Body of pancreas (tissue), 4 donors: ENCODE measurements at regions not wholly inside any gene's neighbourhood (a gene's known extent, or its start where the extent isn't known, plus 50 kb on each side); places are given as distances from the start of the nearest gene placed in this dataset.

Experiments
- ATAC-seq: fragments of 150-250 bp; one replicate; pipeline ENCODE4 v1.9.1; 2016
- DNase-seq, 4 donors: peaks; one replicate each; pipeline ENCODE4 v3.0.0-alpha.2; 2019
- H3K27ac ChIP-seq, 4 donors: fragments of 200-600 bp; sonication (generic); 1 replicate in 3 of 4; 2 replicates in 1 of 4; pipeline versions ENCODE4 v1.5.1 to v1.6.1; 2016 to 2019; ENCODE audit warnings: mild to moderate bottlenecking in 1 of 4, mixed read lengths in 1 of 4, moderate library complexity in 1 of 4
- H3K27me3 ChIP-seq, 2 donors: fragments of 200-600 bp; sonication (generic); one replicate each; pipeline ENCODE4 v1.6.0; 2016; ENCODE audit warnings: mild to moderate bottlenecking in 1 of 2
- H3K36me3 ChIP-seq, 2 donors: fragments of 200-600 bp; sonication (generic); replicated peaks in 1 of 2; 2 replicates each; pipeline ENCODE4 v1.5.1; 2016; ENCODE audit warnings: low read depth in 2 of 2; ENCODE audit not compliant: insufficient read depth in 1 of 2
- H3K4me1 ChIP-seq: fragments of 200-600 bp; sonication (generic); one replicate; pipeline ENCODE4 v1.6.0; 2016
- H3K4me3 ChIP-seq, 2 donors: fragments of 200-600 bp; sonication (generic); 1 replicate in 1 of 2; 2 replicates in 1 of 2; pipeline ENCODE4 v1.5.1; 2016 to 2019
- H3K9me3 ChIP-seq, 3 donors: fragments of 200-600 bp; sonication (generic); 1 replicate in 2 of 3; 2 replicates in 1 of 3; pipeline ENCODE4 v1.5.1; 2016
- CTCF ChIP-seq, 7 experiments: fragments of 450-650 bp in 4 of 7; fragments of 200-600 bp in 3 of 7; sonication (generic) in 3 of 7; IDR thresholded peaks; one replicate each; pipeline ENCODE4 v1.5.1; 2016 to 2019; ENCODE audit warnings: antibody characterized with exemption in 7 of 7
- POLR2A ChIP-seq, 3 donors: fragments of 450-650 bp; IDR thresholded peaks; one replicate each; pipeline ENCODE4 v1.6.1; 2016; ENCODE audit warnings: antibody characterized with exemption in 3 of 3, mild to moderate bottlenecking in 2 of 3
- WGBS, 2 donors: methylation state at CpG; one replicate each; pipeline ENCODE4 v1.1.5; 2017; 5-methylcytosine and 5-hydroxymethylcytosine counted together
- intact Hi-C: fragments of 100-400 bp; cut with DNase I; formaldehyde crosslinking; loops from one replicate; pipeline ENCODE4 v1.15.1; 2023

- no peaks in the 10 kb centered on the region for H3K36me3 ChIP-seq
- H3K27ac ChIP-seq = no peak overlapping the region
- WGBS, 2 donors = 71 to 74% methylated on average over 5 of the region's 5 CpGs
- no peaks in the 10 kb centered on the region for H3K9me3 ChIP-seq
- TF ChIP-seq CTCF (IDR thresholded peaks at IDR 0.05) (no peak), POLR2A (IDR thresholded peaks at IDR 0.05) (no peak)
- H3K4me3 ChIP-seq = no peak overlapping the region
- no peaks in the 10 kb centered on the region for H3K27me3 ChIP-seq
- H3K4me1 ChIP-seq = peaks cover 24% of the 10 kb centered on the region
- ATAC-seq (no peak), DNase-seq (no peak)
- intact Hi-C loops = no loop called here
Measured at GRCh38 chr3:150248116-150248887, 159.8 kb upstream of the TSC22D2 start.

GRCh38 chr3:150247441-150247840 is 160.7 kb upstream of the TSC22D2 start:
- DNase-seq (no peak), ATAC-seq (no peak)
- no peak overlapping the region for H3K4me3 ChIP-seq
- no peaks in the 10 kb centered on the region for H3K9me3 ChIP-seq
- no peak for TF ChIP-seq CTCF (IDR thresholded peaks at IDR 0.05)
- no peak for TF ChIP-seq POLR2A (IDR thresholded peaks at IDR 0.05)
- 89 to 94% methylated on average over 6 of the region's 6 CpGs for WGBS, 2 donors
- H3K27me3 ChIP-seq = no peaks in the 10 kb centered on the region
- H3K27ac ChIP-seq = no peak overlapping the region
- intact Hi-C loops = no loop called here
- H3K36me3 ChIP-seq = no peaks in the 10 kb centered on the region
- peaks cover 17% of the 10 kb centered on the region for H3K4me1 ChIP-seq

GRCh38 chr3:150243466-150243865 is 164.6 kb upstream of the TSC22D2 start:
- ATAC-seq (no peak), DNase-seq (no peak)
- no peak overlapping the region for H3K4me3 ChIP-seq
- no peak for TF ChIP-seq POLR2A (IDR thresholded peaks at IDR 0.05)
- TF ChIP-seq CTCF (IDR thresholded peaks at IDR 0.05) = no peak
- H3K9me3 ChIP-seq = no peaks in the 10 kb centered on the region
- intact Hi-C loops = no loop called here
- 63 to 64% methylated on average over 3 of the region's 3 CpGs for WGBS, 2 donors
- no peak overlapping the region for H3K27ac ChIP-seq
- peaks cover 6% of the 10 kb centered on the region for H3K4me1 ChIP-seq
- H3K27me3 ChIP-seq = no peaks in the 10 kb centered on the region
- H3K36me3 ChIP-seq = no peaks in the 10 kb centered on the region

- Histone ChIP-seq H3K36me3 (no peaks in the 10 kb centered on the region), H3K4me1 (peaks cover 16% of the 10 kb centered on the region), H3K27me3 (no peaks in the 10 kb centered on the region), H3K27ac (no peak overlapping the region), H3K9me3 (no peaks in the 10 kb centered on the region), H3K4me3 (no peak overlapping the region)
- WGBS, 2 donors = 91 to 93% methylated on average over 3 of the region's 3 CpGs
- ATAC-seq (no peak), DNase-seq (no peak)
- TF ChIP-seq POLR2A (IDR thresholded peaks at IDR 0.05) (no peak), CTCF (IDR thresholded peaks at IDR 0.05) (no peak)
- intact Hi-C loops = no loop called here
Measured at GRCh38 chr3:150242220-150242936, 165.7 kb upstream of the TSC22D2 start.
